ENCODE measurements at regions not wholly inside any gene's neighbourhood (a gene's known extent, or its start where the extent isn't known, plus 50 kb on each side); places are given as distances from the start of the nearest gene placed in this dataset.
"Not testable (repeated sequence)": the region's sequence is repeated elsewhere in the genome, so short reads cannot be mapped to it uniquely, and the experiment has no call there.

- DNase-seq: no peak
Measured at GRCh38 chr3:88812576-88812975, 294.8 kb upstream of the EPHA3 start.

GRCh38 chr3:88816445-88816844, 291.0 kb upstream of the EPHA3 start:
- no peak for DNase-seq

- no peak for DNase-seq
Measured at GRCh38 chr3:88824666-88825564, 282.5 kb upstream of the EPHA3 start.

GRCh38 chr3:88828466-88828865, 279.0 kb upstream of the EPHA3 start:
- no peak for DNase-seq

- DNase-seq: no peak
Measured at GRCh38 chr3:88852606-88853005, 254.8 kb upstream of the EPHA3 start.

- no peak for DNase-seq
Measured at GRCh38 chr3:88863196-88863595, 244.2 kb upstream of the EPHA3 start.

GRCh38 chr3:88876724-88877123, 230.7 kb upstream of the EPHA3 start:
- no peak for DNase-seq

- DNase-seq: no peak
Measured at GRCh38 chr3:88879905-88880304, 227.5 kb upstream of the EPHA3 start.

GRCh38 chr3:88882121-88882520, 225.3 kb upstream of the EPHA3 start:
- no peak for DNase-seq

GRCh38 chr3:88886624-88887023, 220.8 kb upstream of the EPHA3 start:
- not testable (repeated sequence) for DNase-seq

GRCh38 chr3:88896026-88896425, 211.4 kb upstream of the EPHA3 start:
- DNase-seq: no peak

- DNase-seq: no peak
Measured at GRCh38 chr3:88912294-88912877, 195.0 kb upstream of the EPHA3 start.

- no peak for DNase-seq
Measured at GRCh38 chr3:88918841-88919240, 188.6 kb upstream of the EPHA3 start.

GRCh38 chr3:88921986-88922385, 185.4 kb upstream of the EPHA3 start:
- no peak for DNase-seq

- no peak for DNase-seq
Measured at GRCh38 chr3:88926221-88926620, 181.2 kb upstream of the EPHA3 start.

GRCh38 chr3:88930611-88931010, 176.8 kb upstream of the EPHA3 start:
- no peak for DNase-seq

GRCh38 chr3:88936831-88937230, 170.6 kb upstream of the EPHA3 start:
- no peak for DNase-seq

- DNase-seq: no peak
Measured at GRCh38 chr3:88940296-88940695, 167.1 kb upstream of the EPHA3 start.

- DNase-seq: no peak
Measured at GRCh38 chr3:88947013-88947412, 160.4 kb upstream of the EPHA3 start.

- no peak for DNase-seq
Measured at GRCh38 chr3:88954853-88955252, 152.6 kb upstream of the EPHA3 start.

- no peak for DNase-seq
Measured at GRCh38 chr3:88955274-88955673, 152.1 kb upstream of the EPHA3 start.

- DNase-seq: no peak
Measured at GRCh38 chr3:88957711-88958439, 149.5 kb upstream of the EPHA3 start.

GRCh38 chr3:88960019-88960418, 147.4 kb upstream of the EPHA3 start:
- DNase-seq: no peak

GRCh38 chr3:88963003-88963402, 144.4 kb upstream of the EPHA3 start:
- no peak for DNase-seq
